B cell (primary cell): ENCODE measurements at regions not wholly inside any gene's neighbourhood (a gene's known extent, or its start where the extent isn't known, plus 50 kb on each side); places are given as distances from the start of the nearest gene placed in this dataset.

Source experiments
- EZH2 ChIP-seq: IDR thresholded peaks from 2 replicates; pipeline ENCODE4 v1.6.1; 2012; ENCODE audit warnings: borderline replicate concordance, low read depth, mild to moderate bottlenecking, moderate library complexity, low read length; ENCODE audit not compliant: insufficient read depth, poor library complexity, severe bottlenecking
- TF ChIP-seq, protein P1 (sequence below): fragments of 200-600 bp; IDR thresholded peaks from one replicate; pipeline ENCODE4 v1.8.0; 2022; ENCODE audit warnings: antibody characterized with exemption, mild to moderate bottlenecking

DNA sequence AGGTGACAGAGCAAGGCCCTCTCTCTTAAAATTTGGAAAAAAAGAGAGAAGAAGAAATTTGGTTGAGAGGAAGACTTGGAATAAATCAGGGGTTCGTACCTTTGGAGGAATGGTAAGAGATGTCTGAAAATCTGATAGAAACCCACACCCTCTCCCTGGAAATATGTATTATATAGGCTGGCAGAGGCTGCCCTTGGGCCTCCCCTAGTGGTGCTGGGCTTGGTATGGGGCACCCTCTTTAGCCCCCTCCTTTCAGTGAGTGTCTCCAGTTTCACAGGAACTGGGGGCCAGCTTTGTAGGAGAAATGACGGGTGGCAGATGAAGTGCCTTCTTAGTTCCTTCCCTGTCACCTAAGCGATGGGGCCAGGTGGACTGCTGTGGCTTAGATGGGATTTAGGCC is 82.9 kb upstream of the SLC2A1 start:
- TF ChIP-seq, protein P1, sequence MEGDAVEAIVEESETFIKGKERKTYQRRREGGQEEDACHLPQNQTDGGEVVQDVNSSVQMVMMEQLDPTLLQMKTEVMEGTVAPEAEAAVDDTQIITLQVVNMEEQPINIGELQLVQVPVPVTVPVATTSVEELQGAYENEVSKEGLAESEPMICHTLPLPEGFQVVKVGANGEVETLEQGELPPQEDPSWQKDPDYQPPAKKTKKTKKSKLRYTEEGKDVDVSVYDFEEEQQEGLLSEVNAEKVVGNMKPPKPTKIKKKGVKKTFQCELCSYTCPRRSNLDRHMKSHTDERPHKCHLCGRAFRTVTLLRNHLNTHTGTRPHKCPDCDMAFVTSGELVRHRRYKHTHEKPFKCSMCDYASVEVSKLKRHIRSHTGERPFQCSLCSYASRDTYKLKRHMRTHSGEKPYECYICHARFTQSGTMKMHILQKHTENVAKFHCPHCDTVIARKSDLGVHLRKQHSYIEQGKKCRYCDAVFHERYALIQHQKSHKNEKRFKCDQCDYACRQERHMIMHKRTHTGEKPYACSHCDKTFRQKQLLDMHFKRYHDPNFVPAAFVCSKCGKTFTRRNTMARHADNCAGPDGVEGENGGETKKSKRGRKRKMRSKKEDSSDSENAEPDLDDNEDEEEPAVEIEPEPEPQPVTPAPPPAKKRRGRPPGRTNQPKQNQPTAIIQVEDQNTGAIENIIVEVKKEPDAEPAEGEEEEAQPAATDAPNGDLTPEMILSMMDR = no peak
- no peak for TF ChIP-seq EZH2
